HG02798 (cell line): ENCODE measurements at regions not wholly inside any gene's neighbourhood (a gene's known extent, or its start where the extent isn't known, plus 50 kb on each side); places are given as distances from the start of the nearest gene placed in this dataset.
A peak's percentile ranks its signal among the peaks of the same experiment; 100 is the strongest.

Experiments
- ATAC-seq: cut with Tn5 transposase; IDR thresholded peaks from one replicate; pipeline ENCODE4 v1.9.1; 2021; ENCODE audit warnings: mild to moderate bottlenecking; ENCODE audit not compliant: unreplicated experiment, poor library complexity

- peak; percentile 97 for ATAC-seq
Measured at GRCh38 chr9:74277532-74277931, 219.6 kb upstream of the RORB start.

GRCh38 chr9:74281674-74282073 lies 215.5 kb upstream of the RORB start:
- ATAC-seq, result peak; percentile 24

DNA sequence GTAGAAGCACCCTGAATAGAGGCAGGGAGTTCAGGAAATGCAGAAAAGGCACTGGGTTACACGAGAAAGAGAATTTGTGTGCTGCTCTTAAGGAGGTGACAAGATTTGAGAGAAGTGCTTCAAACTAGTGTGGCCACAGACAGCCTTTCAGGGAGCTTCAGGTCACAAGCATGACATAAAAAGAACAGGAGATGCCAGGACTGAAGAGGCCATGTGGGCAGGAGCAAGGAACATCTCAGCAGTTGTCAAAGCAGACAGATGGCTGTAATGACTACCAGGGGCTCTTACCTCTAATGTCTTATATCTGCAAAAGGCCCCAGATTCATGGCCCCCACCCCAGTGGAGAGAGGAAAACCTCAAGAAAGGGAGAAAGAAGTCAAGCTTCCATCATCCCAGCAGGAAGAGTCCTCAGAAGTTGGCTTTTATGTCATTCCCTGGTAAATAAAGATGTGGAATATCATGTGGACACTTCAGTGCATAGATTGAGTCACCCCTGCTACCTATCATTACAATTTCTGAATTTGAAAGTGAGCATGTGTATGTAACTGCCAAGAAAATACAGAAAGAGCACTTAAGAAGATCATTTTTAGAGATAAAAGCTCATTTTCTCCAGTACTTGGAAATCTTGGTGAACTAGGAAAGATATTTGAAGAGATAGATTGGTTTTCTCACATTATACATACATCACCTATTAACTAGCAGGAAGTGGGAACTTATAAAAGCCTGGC lies 214.4 kb upstream of the RORB start:
- ATAC-seq, result no peak

GRCh38 chr9:74284581-74285450 lies 212.3 kb upstream of the RORB start:
- ATAC-seq, result no peak

GRCh38 chr9:74293479-74293878 lies 203.7 kb upstream of the RORB start:
- no peak for ATAC-seq

DNA sequence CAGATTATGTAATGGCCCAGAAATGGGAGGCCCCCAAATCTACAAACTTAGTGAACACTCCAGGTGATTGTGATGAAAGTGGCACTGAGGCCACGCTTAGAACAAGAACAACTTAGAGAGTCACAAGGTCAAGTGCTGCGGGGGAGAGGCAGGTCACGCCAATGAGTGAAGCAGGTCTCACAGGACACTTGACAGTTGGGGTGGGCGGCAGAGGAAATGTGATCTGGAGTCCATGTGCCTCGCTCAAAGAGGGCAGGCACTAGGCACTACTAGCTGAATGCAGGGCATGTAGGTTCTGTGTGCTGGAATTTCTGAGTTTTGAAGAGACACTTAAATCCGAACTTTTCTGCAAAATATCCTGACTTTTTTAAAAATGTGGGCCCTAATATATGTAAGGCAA lies 193.2 kb upstream of the RORB start:
- ATAC-seq, result no peak

DNA sequence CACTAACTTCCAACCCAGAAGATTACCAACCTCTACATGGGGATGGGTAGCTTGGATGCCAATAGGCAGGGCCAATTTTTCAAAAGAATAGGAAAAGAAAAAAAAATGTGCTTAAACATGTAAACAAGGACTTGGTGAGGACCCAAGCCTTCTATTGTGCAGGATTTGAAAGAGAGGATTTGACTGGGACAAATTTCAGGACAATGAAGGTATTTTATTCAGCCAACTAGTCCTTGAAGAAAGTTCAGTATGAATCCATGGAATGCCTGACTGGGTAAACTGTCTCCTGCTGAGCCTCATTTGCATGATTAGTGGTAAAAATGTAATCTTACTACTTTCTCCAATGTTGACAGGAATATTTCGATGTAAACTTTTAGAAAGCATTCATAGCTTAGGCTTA lies 192.5 kb upstream of the RORB start:
- no peak for ATAC-seq

- ATAC-seq, result no peak
Measured at GRCh38 chr9:74309654-74310053, 187.5 kb upstream of the RORB start.

DNA sequence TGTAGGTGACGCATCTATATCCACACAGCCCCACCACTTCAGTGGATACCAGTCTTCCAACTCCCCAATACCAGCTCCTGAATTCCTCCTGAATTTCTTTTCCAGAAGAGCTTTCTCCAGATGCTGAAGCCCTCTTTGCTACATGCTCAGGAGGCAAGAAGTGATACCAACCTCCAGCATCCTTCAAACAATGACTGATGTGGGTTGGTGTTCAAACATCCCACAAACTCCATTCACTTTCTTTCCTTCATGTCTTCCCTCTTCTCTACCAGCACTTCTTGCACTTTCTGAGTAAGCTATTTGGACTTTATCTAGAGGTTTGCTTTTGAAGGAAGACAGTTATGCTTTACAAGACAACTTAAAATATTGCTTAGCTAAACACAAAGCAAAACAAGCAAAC lies 179.9 kb upstream of the RORB start:
- ATAC-seq, result no peak

DNA sequence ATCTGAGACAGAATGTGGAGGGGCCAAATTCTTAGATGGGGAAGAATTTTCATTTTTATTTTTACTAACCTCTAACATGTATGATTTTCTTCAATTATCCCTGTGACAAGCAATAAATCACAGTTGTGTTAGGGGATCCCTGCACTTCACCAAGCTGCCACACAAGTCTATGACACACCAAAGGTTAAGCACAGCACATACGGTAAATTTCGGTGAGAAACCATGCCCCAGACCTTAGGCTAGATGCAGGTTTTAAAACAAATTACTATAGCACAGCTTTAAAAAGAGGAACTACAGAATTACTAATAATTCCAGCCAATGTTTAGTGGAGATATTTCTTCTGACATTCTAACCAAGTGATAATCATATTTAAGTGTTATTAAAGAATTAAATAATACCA lies 175.7 kb upstream of the RORB start:
- ATAC-seq, result no peak

DNA sequence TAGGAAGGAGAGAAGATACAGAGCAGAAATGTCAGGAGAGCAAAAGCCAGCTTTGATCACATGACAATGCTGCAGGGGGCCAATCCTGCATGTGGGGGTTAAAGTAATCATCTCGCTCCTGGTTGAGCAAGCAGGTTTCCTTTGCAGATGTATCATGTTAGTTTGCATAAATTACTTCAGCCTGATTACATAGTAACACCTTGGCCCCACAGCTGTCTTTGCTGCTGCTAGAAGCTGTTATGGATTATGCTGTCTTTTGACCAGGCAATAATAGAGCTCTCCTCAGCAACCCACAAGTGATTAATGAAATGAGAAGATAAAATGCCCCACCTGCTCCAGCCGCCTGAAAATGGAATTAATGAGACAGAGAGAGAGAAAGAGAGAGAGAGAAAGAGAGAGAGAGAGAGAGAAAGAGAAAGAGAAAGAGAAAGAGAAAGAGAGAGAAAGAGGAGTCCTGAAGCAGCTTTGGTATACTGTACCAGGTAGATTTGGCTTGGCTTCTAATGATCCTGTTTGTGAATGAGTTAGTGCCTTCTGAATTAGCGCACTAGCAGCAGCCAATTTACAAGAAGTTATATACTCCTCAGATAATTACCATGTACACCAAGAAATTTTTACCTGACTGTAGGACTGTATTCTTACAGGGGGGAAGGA lies 174.3 kb upstream of the RORB start:
- peak; percentile 35 for ATAC-seq

DNA sequence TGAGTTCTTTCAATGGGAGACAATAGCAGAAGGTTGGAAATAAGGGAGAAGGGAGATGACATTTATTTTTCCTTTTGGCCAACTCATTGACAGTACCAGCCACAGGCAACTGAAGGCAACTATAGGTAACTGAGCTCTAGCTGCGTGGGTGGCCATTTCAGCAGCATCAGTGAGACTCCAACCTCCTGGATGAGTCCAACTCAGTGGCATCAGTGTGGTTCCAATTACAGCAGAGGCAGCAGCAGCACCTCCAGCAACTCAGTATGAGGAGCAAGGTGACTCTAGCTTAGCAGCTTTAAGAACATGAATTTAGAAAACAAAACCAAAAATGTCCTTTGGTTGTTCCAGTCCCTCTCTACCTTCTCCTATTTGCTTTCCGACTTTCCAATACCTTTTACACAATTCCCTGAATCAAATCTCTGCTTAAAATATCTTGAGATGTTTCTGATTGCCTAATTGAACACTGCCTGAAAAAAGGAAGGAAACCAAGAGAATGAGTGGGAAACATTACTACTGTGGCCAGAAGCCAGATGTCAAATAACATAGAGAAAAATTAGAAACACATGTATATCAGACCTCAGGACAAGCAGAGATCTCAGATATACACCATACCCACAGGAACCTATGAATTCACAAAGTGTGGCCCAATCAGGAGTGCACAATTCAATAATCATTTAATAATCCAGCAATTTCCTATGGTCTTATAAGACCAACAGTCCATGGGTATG lies 166.5 kb upstream of the RORB start:
- no peak for ATAC-seq

- ATAC-seq, result no peak
Measured at GRCh38 chr9:74331607-74332006, 165.5 kb upstream of the RORB start.

- ATAC-seq, result no peak
Measured at GRCh38 chr9:74333384-74334032, 163.6 kb upstream of the RORB start.

DNA sequence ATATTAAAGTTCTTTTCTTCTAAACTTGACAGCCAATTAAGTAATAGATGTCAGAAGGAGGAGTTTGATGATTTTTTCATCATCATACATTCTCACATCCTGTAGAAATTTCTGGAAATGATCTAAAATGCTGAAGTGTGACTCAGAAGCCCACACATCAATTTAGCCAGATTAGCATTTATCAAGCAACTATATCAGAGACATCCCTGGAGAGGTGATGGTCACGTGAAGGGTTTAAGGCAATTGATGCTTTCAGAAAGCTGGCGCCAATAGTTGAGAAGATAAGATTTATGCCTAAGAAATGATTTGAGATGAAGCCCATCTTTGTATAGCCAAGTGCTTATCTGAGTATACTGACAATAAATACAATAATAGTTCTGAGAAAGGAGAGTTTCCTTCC lies 162.9 kb upstream of the RORB start:
- ATAC-seq, result no peak

DNA sequence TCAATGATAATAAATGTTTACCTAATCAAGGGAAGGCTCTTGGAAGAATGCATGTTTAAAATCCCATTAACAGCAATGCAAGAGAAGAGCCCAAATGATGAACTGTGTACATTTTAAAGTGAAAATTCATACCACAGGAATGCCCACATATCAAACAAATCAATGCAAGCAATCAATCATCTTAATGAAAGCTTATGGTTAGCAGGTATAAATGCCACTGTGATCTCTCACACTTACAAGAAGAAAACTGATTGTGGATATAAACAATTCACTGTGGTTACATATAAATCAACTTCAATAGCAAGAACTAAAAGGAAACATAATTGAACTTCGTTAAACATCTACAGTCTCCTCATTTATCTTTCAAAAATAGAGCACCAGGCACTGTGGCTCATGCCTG lies 161.0 kb upstream of the RORB start:
- no peak for ATAC-seq

GRCh38 chr9:74348777-74349176 lies 148.4 kb upstream of the RORB start:
- ATAC-seq, result no peak

DNA sequence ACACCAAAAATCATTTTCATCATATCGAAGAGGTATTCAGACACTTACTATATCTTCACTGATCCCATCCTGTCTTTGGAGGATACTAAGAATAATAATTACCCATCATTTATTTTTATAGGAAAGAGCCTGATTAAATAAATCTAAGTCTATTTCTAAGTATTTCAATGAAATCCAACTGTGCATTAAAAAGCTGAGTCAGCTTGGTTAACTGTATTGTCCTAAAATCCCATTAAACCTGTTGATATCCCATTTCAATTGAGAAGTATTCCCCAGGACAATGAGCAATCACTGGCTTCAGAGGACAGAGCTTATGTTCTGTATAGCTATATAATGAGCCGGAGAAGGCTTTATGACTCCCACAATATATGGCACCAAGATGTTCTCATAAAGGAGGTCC lies 142.0 kb upstream of the RORB start:
- ATAC-seq, result no peak

- ATAC-seq, result no peak
Measured at GRCh38 chr9:74357577-74357976, 139.6 kb upstream of the RORB start.

DNA sequence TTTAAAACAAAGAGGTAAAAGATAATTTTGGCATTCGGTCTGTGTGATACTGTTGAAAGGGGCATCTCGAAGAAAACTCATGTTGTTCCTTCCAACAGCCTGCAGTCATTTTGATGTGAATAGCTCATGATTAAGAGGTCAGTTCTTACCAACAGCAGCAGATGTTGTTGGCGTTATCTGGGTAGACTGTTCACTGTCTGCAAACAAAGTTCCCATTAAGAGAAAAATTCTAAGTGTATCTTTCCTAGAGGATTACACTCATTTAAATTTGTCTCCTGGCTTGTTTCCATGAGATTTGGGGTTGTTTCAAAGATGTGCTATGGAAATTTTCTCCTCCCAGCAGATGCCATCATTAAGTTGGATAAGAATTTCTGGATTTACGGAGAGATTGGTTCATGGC lies 138.2 kb upstream of the RORB start:
- no peak for ATAC-seq
